GM12873 (cell line): ENCODE measurements at regions not wholly inside any gene's neighbourhood (a gene's known extent, or its start where the extent isn't known, plus 50 kb on each side); places are given as distances from the start of the nearest gene placed in this dataset.

ENCODE experiments used
- TF ChIP-seq, protein P1 (sequence below): IDR thresholded peaks from 2 replicates; pipeline ENCODE4 v1.5.1; 2012; ENCODE audit warnings: low read depth, mild to moderate bottlenecking, moderate library complexity, low read length, control low read depth; ENCODE audit not compliant: insufficient read depth; ENCODE audit errors: missing control alignments

DNA sequence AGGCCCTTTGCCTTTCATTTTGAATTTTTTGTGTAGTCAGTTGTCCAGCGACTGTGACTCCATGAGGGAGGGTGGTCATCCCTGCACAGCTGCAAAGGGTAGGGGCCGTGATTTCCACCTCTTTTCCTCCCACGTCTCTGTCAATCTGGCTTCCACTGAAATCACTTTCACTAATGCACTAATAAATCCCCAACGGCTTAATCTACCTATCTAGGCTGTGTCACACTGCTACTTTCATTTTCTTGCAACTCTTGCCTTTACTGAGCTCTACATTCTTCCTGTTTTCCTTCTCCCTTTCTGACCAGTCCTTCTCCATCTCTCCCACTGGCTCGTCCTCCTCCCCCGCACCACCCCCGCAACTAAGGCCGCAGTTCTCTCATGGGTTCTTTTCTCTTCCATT is 212.3 kb upstream of the FOXN3 start:
- TF ChIP-seq, protein P1, sequence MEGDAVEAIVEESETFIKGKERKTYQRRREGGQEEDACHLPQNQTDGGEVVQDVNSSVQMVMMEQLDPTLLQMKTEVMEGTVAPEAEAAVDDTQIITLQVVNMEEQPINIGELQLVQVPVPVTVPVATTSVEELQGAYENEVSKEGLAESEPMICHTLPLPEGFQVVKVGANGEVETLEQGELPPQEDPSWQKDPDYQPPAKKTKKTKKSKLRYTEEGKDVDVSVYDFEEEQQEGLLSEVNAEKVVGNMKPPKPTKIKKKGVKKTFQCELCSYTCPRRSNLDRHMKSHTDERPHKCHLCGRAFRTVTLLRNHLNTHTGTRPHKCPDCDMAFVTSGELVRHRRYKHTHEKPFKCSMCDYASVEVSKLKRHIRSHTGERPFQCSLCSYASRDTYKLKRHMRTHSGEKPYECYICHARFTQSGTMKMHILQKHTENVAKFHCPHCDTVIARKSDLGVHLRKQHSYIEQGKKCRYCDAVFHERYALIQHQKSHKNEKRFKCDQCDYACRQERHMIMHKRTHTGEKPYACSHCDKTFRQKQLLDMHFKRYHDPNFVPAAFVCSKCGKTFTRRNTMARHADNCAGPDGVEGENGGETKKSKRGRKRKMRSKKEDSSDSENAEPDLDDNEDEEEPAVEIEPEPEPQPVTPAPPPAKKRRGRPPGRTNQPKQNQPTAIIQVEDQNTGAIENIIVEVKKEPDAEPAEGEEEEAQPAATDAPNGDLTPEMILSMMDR, result no peak

DNA sequence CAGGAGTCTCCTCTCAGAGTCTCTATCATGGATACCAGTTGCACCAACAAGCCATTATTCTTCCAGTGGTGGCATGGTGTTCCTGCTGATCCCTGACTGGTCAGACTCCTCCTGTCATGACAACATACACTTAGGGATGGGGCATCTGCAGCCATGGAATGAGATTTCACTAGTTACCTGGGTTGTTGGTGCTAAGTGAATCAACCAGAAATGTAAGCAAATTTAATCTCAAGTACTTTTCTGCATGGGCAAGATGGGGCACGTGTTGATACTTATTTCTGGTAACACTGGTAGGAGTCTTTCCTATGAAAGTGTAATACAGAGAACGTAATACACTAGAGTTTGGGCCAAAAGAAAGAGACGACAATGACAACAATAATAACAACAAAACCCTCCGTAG is 211.5 kb upstream of the FOXN3 start:
- TF ChIP-seq, protein P1, result no peak

DNA sequence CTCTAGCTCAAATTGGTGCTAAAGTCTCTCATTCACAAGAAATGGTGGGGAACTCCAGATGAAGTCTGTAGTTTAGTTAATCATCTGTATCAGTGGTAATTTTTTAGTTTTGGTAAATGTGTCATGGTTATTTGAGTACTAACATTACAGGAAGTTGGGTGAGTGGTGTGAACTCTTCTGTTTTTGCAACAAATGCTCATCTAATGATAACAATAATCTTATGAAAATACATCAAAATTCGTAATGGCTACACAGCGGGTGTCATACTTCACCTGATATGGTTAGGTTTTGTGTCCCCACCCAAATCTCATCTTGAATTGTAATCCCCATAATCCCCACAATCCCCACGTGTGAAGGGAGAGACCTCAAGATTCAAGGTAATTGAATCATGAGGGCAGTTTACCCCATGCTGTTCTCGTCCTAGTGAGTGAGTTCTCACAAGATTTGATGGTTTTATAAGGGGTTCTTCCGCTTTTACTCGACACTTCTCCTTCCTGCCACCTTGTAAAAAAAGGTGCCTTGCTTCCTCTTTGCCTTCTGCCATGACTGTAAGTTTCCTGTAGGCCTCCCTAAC is 209.3 kb upstream of the FOXN3 start:
- TF ChIP-seq, protein P1, result no peak

DNA sequence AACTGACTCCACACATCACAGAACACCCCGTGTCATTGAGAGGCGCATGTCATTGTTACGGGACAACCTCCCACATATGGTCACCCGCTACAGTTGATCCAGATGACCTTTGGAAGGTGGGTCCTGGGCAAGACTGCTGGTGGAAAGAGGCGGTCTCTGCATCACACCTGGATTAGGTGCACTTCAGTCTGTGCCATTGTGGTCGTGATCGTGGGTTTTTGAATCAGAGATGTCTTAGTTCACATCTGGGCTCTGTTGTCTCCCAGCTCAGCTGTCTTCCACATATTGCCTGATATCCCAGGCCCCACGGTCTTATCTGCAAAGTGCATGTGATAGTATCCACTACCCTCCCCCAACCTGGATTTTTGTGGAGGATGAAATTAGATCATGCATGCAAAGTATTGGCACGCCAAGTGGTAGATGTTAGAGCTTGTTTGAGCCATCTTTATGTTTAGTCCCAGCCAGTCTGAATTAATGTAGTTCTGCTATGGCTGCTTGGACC is 208.7 kb upstream of the FOXN3 start:
- TF ChIP-seq, protein P1, result no peak

DNA sequence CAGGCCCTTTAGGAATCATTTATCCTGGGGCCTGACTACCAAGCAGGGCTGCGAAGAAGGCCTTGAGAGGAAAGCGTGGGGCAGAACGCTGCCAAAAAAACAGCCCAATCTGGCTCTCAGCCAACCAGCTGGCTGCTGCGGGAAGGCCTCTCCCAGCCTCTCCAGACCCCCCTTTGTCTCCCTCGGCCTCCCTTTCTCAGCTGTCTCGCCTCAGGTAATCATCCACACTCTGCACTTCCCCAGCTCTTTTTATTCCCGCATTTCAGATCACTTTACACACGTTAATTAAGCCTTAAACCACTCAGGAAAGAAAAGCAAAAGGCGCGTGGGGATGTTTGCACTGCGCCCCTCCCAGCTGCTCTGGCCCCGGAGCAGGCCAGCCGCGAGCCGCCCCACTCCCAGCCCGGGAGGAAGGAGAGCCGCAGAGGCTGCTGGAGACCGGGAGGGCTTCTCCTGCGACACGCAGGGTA is 208.2 kb upstream of the FOXN3 start:
- TF ChIP-seq, protein P1, result no peak

DNA sequence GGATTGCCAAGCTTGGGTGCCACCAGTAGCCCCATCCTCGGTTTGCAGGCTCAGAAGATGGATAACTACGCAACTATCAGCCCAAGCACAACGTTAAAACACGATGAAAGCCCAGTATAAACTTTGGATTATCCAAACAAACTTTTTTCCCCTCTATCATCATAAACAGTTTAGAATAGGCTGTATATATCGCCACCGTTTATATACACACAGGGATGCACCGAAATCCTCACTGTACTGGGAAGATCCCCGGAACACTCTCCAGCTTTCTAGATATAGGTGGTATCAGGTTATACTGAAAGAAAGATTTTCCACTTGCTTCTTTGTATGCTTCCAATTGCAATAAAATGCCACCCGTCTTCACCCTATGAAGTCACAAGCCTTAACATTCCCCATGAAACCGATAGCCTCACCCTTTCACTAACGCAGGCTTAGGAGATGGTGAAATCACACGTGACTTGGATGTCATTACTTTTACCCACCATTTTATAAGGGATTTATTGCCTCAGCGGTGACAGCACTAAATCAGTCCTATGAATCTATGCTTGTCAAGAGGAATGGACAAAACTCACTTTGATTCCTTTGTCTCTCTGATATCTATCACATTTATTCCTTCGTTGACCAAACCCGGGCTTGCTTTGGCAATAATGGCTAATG is 207.6 kb upstream of the FOXN3 start:
- TF ChIP-seq, protein P1, result no peak

DNA sequence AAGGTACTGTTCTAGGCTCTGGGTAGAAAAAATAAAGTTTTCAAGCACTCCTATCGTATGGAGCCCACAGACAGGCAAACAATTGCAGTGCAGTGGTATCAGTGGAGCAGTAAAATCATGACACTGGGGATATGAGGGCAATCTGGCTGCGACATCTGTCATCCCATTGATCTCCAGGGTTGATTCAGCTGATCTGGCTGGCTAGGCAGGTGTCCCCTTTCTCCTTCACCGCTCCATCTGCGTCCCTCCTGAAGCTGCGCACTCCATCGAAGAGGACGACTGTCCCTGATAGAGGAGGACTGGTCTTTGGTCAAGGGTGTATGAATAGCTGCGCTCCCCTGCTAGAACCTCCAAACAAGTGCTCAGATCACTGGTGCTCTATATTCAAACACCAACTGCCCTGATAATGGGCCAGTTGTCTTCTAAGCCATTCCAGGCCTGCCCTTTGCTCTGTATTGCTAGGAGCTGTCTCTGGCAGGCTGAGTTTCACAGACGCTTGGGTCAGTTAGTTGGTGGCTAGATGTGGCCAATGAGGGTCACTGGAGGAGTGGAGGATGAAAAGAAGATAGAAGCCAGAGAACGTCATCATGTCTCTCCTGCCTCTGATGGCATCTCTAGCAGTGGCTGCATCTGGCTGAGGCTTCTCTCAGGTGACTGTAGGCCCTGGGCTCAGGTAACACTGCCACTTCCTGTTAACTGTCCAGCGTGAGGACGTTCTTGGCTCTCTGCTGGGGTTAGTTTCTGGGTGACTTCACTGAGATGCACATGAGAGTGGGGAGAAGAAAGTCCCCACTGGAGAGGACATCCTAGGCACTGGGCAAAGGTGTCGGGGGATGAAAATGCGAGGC is 205.0 kb upstream of the FOXN3 start:
- TF ChIP-seq, protein P1, result no peak
